ENCODE measurements at regions not wholly inside any gene's neighbourhood (a gene's known extent, or its start where the extent isn't known, plus 50 kb on each side); places are given as distances from the start of the nearest gene placed in this dataset.

GRCh38 chrX:130974323-130974722, 71.3 kb upstream of the ENOX2 start:
- DNase-seq (ENCODE audit: low read depth), result peak; percentile 73

GRCh38 chrX:130975947-130976346, 72.9 kb upstream of the ENOX2 start:
- peak; percentile 32 for DNase-seq (ENCODE audit: low read depth)

GRCh38 chrX:130981836-130982235, 76.3 kb upstream of the ARHGAP36 start:
- DNase-seq (ENCODE audit: low read depth), result no peak

- DNase-seq (ENCODE audit: low read depth), result no peak
Measured at GRCh38 chrX:130984782-130985181, 73.4 kb upstream of the ARHGAP36 start.

- DNase-seq (ENCODE audit: low read depth), result no peak
Measured at GRCh38 chrX:130987241-130987640, 70.9 kb upstream of the ARHGAP36 start.

- no peak for DNase-seq (ENCODE audit: low read depth)
Measured at GRCh38 chrX:130990723-130991122, 67.4 kb upstream of the ARHGAP36 start.

GRCh38 chrX:130994671-130995070, 63.5 kb upstream of the ARHGAP36 start:
- DNase-seq (ENCODE audit: low read depth), result peak; percentile 7

GRCh38 chrX:130995439-130995838, 62.7 kb upstream of the ARHGAP36 start:
- DNase-seq (ENCODE audit: low read depth), result no peak

- no peak for DNase-seq (ENCODE audit: low read depth)
Measured at GRCh38 chrX:130997314-130997713, 60.8 kb upstream of the ARHGAP36 start.

GRCh38 chrX:130999360-130999759, 58.8 kb upstream of the ARHGAP36 start:
- DNase-seq (ENCODE audit: low read depth), result no peak
